Astrocyte (in vitro differentiated cells and primary cell): ENCODE measurements at regions not wholly inside any gene's neighbourhood (a gene's known extent, or its start where the extent isn't known, plus 50 kb on each side); places are given as distances from the start of the nearest gene placed in this dataset.

Source experiments
- DNase-seq: peaks from one replicate; pipeline ENCODE4 v3.0.0-alpha.2; 2010; ENCODE audit warnings: low read depth
- FAIRE-seq: peaks from 2 replicates; lab custom pipeline; 2011; peaks lifted over from hg19 to GRCh38; lab: Jason Lieb, UNC
- H2AFZ ChIP-seq: 2 replicates; pipeline ENCODE4 v1.6.0; 2012; ENCODE audit warnings: low read depth, low read length, inconsistent platforms
- H3K27ac ChIP-seq: 2 replicates; pipeline ENCODE4 v1.5.1; 2011; ENCODE audit warnings: low read depth, low read length, inconsistent platforms
- H3K27me3 ChIP-seq: 2 replicates; pipeline ENCODE4 v1.6.0; 2011; ENCODE audit warnings: low read length, inconsistent platforms; ENCODE audit not compliant: insufficient read depth
- H3K36me3 ChIP-seq: 2 replicates; pipeline ENCODE4 v1.5.1; 2011; ENCODE audit warnings: low read length, inconsistent platforms; ENCODE audit not compliant: insufficient read depth
- H3K4me1 ChIP-seq: 2 replicates; pipeline ENCODE4 v1.5.1; 2011; ENCODE audit warnings: low read length, inconsistent platforms; ENCODE audit not compliant: insufficient read depth
- H3K4me2 ChIP-seq: 2 replicates; pipeline ENCODE4 v1.6.0; 2012; ENCODE audit warnings: low read length, inconsistent platforms
- H3K4me3 ChIP-seq: 2 replicates; pipeline ENCODE4 v1.5.1; 2011; ENCODE audit warnings: low read depth, mild to moderate bottlenecking, low read length, inconsistent platforms; ENCODE audit not compliant: insufficient read depth
- H3K79me2 ChIP-seq: 2 replicates; pipeline ENCODE4 v1.6.0; 2012; ENCODE audit warnings: mild to moderate bottlenecking, low read length, inconsistent platforms; ENCODE audit not compliant: insufficient read depth
- H3K9ac ChIP-seq: 2 replicates; pipeline ENCODE4 v1.6.0; 2012; ENCODE audit warnings: mild to moderate bottlenecking, low read length, inconsistent platforms
- H3K9me3 ChIP-seq: 2 replicates; pipeline ENCODE4 v1.5.1; 2012; ENCODE audit warnings: low read depth, mild to moderate bottlenecking, low read length, inconsistent platforms; ENCODE audit not compliant: insufficient read depth
- H4K20me1 ChIP-seq: 2 replicates; pipeline ENCODE4 v1.6.0; 2012; ENCODE audit warnings: low read length, inconsistent platforms; ENCODE audit not compliant: insufficient read depth
- H3K27ac Mint-ChIP-seq: one replicate; pipeline ENCODE4 v1.8.0; 2021; ENCODE audit warnings: mild to moderate bottlenecking, mixed read lengths; ENCODE audit not compliant: unreplicated experiment
- H3K27me3 Mint-ChIP-seq: one replicate; pipeline ENCODE4 v1.8.0; 2021; ENCODE audit warnings: low read depth, mixed read lengths; ENCODE audit not compliant: unreplicated experiment
- H3K36me3 Mint-ChIP-seq: one replicate; pipeline ENCODE4 v1.8.0; 2021; ENCODE audit warnings: low read depth, mixed read lengths; ENCODE audit not compliant: unreplicated experiment
- H3K4me1 Mint-ChIP-seq: one replicate; pipeline ENCODE4 v1.8.0; 2021; ENCODE audit warnings: low read depth, mixed read lengths; ENCODE audit not compliant: unreplicated experiment
- H3K4me3 Mint-ChIP-seq: one replicate; pipeline ENCODE4 v1.8.0; 2021; ENCODE audit warnings: mild to moderate bottlenecking, moderate library complexity, mixed read lengths; ENCODE audit not compliant: unreplicated experiment
- H3K9me3 Mint-ChIP-seq: one replicate; pipeline ENCODE4 v1.8.0; 2021; ENCODE audit warnings: mild to moderate bottlenecking, mixed read lengths; ENCODE audit not compliant: unreplicated experiment
- EZH2 ChIP-seq: IDR thresholded peaks from 2 replicates; pipeline ENCODE4 v1.6.1; 2012; ENCODE audit warnings: mild to moderate bottlenecking, low read length, inconsistent platforms; ENCODE audit not compliant: insufficient read depth
- TF ChIP-seq, protein P1 (sequence below): IDR thresholded peaks from 2 replicates; pipeline ENCODE4 v1.5.1; 2011; ENCODE audit warnings: low read depth, mild to moderate bottlenecking, inconsistent platforms, low read length, moderate library complexity; ENCODE audit not compliant: insufficient read depth

DNA sequence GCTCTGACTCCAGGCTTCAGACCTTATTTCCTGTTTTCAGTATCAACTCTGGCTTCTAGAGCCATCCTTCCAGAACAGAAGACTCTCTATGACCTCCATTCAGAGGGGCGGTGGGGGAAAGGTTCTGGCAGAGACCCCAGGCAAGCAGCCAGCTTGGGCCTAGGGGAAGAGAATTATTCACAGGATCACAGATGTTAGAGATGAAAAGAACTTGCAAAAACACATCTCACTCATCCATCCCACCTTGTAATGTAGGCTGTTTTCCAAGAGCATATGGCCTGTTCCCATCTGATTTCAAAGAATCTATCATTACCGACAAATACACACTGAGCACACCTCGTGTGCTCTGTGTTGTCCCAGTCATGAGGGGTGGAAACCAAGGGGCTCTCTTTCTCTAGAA lies 131.9 kb downstream of the GRIN2B start:
- Histone ChIP-seq H3K4me1 (no peaks in the 10 kb centered on the region), H3K9me3 (no peaks in the 10 kb centered on the region), H3K4me3 (no peak overlapping the region), H3K27me3 (no peaks in the 10 kb centered on the region), H3K9ac (no peak overlapping the region), H3K79me2 (no peaks in the 10 kb centered on the region), H2AFZ (no peak overlapping the region), H4K20me1 (no peaks in the 10 kb centered on the region), H3K36me3 (no peaks in the 10 kb centered on the region), H3K27ac (no peak overlapping the region), H3K4me2 (no peak overlapping the region)
- FAIRE-seq (no peak), DNase-seq (no peak)
- no peak for TF ChIP-seq EZH2
- TF ChIP-seq, protein P1, sequence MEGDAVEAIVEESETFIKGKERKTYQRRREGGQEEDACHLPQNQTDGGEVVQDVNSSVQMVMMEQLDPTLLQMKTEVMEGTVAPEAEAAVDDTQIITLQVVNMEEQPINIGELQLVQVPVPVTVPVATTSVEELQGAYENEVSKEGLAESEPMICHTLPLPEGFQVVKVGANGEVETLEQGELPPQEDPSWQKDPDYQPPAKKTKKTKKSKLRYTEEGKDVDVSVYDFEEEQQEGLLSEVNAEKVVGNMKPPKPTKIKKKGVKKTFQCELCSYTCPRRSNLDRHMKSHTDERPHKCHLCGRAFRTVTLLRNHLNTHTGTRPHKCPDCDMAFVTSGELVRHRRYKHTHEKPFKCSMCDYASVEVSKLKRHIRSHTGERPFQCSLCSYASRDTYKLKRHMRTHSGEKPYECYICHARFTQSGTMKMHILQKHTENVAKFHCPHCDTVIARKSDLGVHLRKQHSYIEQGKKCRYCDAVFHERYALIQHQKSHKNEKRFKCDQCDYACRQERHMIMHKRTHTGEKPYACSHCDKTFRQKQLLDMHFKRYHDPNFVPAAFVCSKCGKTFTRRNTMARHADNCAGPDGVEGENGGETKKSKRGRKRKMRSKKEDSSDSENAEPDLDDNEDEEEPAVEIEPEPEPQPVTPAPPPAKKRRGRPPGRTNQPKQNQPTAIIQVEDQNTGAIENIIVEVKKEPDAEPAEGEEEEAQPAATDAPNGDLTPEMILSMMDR = no peak
- peaks cover 5% of the 10 kb centered on the region for H3K4me1 Mint-ChIP-seq
- no peaks in the 10 kb centered on the region for H3K36me3 Mint-ChIP-seq
- no peak overlapping the region for H3K4me3 Mint-ChIP-seq
- no peaks in the 10 kb centered on the region for H3K9me3 Mint-ChIP-seq
- peaks cover 14% of the 10 kb centered on the region for H3K27me3 Mint-ChIP-seq
- peak overlapping the region; percentile 22 for H3K27ac Mint-ChIP-seq

- Histone ChIP-seq H3K4me2 (no peak overlapping the region), H3K9ac (no peak overlapping the region), H3K79me2 (no peaks in the 10 kb centered on the region), H3K4me3 (no peak overlapping the region), H3K9me3 (no peaks in the 10 kb centered on the region), H4K20me1 (no peaks in the 10 kb centered on the region), H2AFZ (no peak overlapping the region), H3K27ac (no peak overlapping the region), H3K36me3 (no peaks in the 10 kb centered on the region), H3K27me3 (no peaks in the 10 kb centered on the region), H3K4me1 (no peaks in the 10 kb centered on the region)
- TF ChIP-seq, protein P1 = no peak
- no peak for TF ChIP-seq EZH2
- Mint-ChIP-seq H3K4me1 (no peaks in the 10 kb centered on the region), H3K9me3 (no peaks in the 10 kb centered on the region), H3K4me3 (no peak overlapping the region), H3K27me3 (peaks cover 14% of the 10 kb centered on the region), H3K27ac (no peak overlapping the region), H3K36me3 (no peaks in the 10 kb centered on the region)
- FAIRE-seq (no peak), DNase-seq (no peak)
These were observed 137.6 kb downstream of the GRIN2B start for GRCh38 chr12:13843841-13844240.

GRCh38 chr12:13841358-13841757 lies 140.0 kb downstream of the GRIN2B start:
- no peaks in the 10 kb centered on the region for H3K27me3 ChIP-seq
- no peak for DNase-seq
- no peak overlapping the region for H3K9ac ChIP-seq
- TF ChIP-seq, protein P1 = no peak
- TF ChIP-seq EZH2 = no peak
- Mint-ChIP-seq H3K9me3 (no peaks in the 10 kb centered on the region), H3K36me3 (no peaks in the 10 kb centered on the region), H3K27ac (no peak overlapping the region), H3K27me3 (peaks cover 9% of the 10 kb centered on the region), H3K4me1 (no peaks in the 10 kb centered on the region), H3K4me3 (no peak overlapping the region)
- no peak overlapping the region for H3K4me2 ChIP-seq
- H3K9me3 ChIP-seq = no peaks in the 10 kb centered on the region
- no peak overlapping the region for H2AFZ ChIP-seq
- H3K4me1 ChIP-seq = no peaks in the 10 kb centered on the region
- no peaks in the 10 kb centered on the region for H3K36me3 ChIP-seq
- H4K20me1 ChIP-seq = no peaks in the 10 kb centered on the region
- no peak overlapping the region for H3K4me3 ChIP-seq
- H3K27ac ChIP-seq = no peak overlapping the region
- no peaks in the 10 kb centered on the region for H3K79me2 ChIP-seq
- no peak for FAIRE-seq
